Activated naive CD4-positive, alpha-beta T cell treated with Interleukin-2 at 50 U/mL for 16 hours (primary cell): ENCODE measurements at regions not wholly inside any gene's neighbourhood (a gene's known extent, or its start where the extent isn't known, plus 50 kb on each side); places are given as distances from the start of the nearest gene placed in this dataset.

Source experiments
- DNase-seq: peaks from one replicate; pipeline ENCODE4 v3.0.0-alpha.2; 2020

DNA sequence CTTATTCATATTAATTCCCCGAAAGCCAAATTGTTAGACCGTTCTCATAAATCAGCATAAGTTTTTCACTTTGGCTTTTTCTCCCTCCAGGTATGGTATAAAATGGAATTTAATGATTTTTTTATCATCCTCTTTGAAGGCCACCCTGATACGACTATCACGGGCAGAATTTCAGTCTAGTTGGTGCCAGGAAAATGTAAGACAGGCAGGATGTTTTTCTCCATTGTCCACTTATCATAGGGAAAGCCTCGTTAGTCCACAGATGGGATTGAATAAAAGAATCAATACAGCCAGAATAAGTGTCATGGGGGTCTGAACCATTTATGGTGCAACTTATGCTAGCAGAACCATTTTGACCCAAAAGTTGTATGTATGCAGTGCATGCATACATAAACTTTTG lies 566.0 kb upstream of the ARGLU1 start:
- no peak for DNase-seq

DNA sequence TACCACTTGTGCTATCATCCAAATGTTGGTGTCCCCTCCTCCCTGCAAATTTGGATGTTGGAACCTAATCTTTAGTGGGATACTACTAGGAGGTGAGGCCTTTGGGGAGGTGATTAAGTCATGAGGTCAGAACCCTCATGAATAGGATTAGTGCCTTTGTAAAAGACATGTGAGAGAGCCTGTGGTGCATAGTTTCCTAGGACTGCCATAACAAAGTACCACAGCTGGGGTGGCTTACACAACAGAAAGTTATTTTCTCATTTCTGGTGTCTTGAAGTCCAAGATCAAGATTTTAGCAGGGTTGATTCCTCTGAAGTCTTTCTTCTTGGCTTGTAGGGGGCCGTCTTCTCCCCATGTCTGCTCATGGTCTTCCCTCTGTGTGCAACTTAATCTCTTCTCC lies 562.6 kb upstream of the ARGLU1 start:
- DNase-seq, result no peak

DNA sequence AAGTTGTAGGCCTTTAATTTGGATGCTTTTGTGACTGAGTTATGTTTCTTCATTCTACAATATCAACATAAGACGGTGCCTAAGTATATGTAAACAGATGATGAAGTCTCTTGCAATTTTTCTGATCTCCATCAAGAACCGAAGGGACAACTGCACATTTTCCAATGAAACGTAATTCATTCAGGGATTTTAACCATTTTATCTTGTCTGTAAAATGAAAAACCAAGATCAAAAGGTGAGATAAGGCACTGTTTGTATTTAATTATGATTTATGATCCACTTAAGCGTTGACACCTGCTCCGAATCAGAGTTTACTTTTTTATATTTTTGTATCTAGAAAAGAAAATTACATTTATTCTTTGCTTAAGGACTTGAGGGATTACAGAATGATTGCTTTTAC lies 556.8 kb upstream of the ARGLU1 start:
- DNase-seq, result no peak

DNA sequence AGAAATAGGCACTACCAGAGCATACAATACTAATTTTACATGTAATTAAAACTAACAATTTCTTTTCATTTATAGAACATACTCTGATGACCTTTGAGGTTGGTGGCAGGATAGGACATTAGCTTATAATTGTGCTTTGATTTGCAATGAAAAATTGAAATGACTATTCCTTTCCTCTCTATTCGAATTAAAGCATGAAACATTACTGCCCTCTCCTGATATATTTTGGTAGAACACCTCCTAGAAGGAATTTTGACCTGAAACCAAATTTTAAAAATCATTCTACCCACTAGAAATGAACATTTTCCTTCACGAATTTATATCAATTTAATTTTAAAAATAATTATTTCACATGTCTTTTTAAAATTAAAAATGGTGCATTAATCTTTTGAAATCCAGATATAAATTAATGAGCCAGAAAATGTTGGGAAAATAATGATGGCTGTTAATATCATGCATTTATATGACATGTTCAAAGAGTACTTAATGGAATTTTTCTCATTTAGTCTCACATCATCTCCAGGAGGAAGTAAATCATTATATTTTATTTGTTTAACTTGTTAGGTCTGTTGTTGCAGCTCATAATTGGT lies 556.3 kb upstream of the ARGLU1 start:
- DNase-seq, result no peak

DNA sequence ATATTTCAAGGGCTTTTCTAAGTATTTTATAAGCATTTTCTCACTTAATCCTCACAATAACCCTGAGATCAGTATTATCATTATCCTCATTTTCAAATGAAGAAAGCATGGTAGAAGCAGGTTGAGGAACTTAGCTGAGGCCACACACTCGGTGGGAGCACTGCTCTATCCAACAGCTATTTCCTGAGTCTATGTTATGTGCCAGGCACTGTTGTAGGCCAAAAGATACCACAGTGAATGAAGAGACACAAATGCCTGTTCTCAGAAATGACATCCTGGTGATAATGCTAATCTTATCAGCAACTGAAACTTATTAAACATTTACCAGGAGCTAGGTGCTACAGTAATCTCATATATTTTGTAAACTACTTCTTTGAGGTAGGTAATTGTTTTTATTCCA lies 553.9 kb upstream of the ARGLU1 start:
- DNase-seq, result no peak

DNA sequence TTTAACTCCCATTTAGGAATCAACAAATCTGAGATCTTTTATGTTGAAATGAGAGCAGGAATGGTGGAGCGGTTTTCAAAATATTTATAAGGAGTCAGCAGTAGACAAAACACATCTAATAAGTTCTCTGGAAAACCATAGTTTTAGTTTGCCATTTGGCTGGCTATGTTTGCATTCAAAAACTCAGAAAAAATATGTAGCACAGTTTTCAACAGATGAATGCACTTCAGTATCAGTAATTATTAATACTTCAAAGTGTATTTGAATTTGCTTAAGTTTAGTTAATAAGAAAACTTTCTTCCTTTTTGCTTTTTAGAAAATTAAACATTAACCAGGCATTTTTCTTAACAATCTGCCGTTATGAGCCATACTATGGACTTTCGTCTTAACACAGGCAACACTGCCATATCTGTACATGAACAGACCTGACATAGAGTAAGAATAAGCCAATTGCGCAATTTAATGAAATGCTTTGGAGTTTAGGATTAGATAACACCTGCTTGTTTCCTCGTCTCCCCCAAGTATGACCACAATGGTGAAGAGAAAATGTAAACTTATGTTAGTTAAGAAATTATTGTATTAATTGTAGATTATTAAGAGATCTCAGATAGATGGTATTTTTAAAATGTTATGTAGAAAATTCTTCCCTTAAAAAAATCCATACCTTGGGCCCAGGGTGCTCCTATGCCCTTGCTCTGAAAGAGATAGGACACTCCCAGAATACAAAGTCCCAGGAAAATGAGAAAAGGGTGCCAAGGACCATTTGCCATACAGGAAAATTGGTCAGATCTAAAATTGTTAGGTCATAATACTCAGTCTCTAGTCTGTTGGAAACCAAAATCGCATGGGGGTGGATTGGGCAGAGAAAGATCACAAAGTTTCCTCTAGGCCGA lies 552.3 kb upstream of the ARGLU1 start:
- no peak for DNase-seq

DNA sequence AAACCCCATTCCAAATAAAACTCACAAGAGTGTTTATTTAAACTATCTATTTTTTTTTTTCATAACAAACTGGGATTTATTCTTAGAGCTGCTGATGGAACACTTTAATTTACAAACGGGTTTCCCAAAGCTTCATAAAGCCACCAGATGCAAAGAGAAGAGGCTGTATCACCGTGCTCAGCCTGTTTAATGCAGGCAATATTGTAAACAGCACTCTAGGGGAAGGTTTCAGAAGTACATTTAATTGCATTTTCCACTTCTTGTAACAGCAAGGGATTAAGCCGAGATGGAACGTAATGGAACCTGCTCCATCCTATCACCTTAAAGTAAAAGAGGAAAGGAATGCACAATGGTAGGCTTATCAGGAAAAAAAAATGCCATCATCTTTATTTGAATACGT lies 550.6 kb upstream of the ARGLU1 start:
- DNase-seq, result no peak

DNA sequence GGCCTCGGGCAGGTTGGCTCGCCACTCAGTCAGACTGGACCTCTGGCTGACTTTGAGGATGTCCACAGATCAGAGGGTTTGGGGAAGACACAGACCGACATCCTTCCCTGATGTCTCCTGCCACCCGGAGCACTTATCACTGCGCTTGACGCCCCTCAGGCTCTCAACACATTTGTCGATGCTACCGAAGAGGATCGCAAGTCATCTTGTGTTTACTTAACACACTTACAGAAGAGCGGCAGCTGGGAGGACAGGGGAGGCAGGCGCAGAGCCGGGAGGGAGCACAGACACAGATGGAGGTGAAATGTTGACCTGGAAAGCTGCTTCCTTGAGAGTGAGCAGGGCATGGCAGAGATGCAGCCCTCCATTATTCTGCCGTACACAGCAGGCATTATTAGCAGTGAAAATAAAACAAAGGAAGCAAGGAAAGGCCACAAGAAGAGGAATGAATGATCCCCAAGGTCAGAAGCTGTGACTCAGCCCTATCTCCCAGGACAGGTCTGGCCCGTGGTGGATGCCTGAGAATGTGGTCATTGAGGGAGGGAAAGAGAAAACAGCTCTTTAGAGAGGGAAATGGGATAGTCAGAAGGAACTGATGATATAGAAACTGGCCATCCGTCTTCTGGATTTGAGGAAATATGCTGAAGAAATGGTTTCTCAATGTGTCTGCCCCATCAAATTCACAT lies 549.5 kb upstream of the ARGLU1 start:
- no peak for DNase-seq

DNA sequence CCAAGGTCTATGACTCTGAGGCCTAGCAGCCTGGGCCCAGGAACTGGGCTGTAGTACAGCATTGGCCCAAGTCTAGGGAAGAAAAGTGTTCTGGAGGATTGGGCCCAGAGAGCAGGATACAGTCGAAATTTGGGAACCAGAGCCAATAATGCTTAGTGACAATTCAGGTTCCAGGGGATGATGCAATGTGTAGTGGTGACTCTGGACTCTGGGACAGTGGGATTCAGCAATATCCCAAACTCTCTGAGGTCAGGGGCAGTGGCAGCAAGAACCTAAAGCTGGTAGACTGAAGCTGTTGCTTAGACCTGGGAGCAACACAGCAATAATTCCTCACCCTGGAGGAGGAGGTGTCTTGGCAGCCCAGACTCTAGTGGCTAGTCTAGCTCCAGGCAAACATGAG lies 545.5 kb upstream of the ARGLU1 start:
- no peak for DNase-seq

DNA sequence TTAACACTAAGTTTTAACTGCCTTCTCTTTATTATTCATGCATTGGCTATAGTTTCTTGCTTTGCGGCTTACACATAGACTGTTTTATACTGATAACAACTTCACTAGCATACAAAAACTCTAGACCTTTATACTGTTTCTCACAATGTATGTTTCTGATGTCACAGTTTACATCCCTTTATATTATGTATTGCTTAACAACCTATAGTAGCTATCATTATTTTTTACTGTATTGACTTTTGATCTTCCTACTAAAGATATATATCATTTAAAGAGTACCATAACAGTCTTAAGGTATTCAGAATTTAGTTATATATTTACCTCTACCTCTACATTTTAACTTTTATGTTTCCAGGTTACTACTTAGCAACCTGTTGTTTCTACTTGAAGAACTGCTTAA lies 543.3 kb upstream of the ARGLU1 start:
- no peak for DNase-seq

DNA sequence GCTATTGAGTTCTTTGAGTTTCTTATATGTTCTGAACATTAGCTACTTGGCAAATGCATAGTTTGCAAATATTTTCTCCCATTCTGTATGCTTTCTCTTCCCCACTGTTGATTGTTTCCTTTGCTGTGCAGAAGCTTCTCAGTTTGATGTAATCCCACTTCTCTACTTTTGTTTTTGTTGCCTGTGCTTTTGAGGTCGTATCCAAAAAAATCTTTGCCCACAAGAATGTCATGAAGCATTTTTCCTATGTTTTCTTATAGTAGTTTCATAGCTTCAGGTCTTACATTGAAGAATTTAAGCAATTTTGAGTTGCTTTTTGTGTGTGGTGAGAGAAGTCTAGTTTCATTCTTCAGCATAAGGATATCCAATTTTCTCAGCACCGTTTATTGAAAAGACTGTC lies 536.7 kb upstream of the ARGLU1 start:
- DNase-seq, result no peak

DNA sequence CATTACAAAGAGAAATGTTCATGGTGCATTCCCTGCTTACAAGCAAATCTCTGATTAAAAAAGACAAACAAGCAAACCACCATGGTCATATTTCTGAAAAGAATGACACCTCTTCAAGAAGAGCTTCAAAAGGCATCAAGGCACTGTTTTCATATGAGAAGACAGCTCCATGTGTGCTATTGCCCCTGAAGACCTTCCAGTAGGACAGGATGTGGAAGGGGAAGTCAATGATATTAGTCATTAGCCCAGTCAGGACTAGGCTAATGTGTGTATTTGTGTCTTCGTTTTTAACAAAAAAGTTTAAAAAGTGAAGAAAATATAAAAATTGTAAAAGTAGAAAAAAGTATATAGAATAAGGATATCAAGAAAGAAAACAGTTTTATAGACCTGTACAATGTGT lies 534.7 kb upstream of the ARGLU1 start:
- no peak for DNase-seq

DNA sequence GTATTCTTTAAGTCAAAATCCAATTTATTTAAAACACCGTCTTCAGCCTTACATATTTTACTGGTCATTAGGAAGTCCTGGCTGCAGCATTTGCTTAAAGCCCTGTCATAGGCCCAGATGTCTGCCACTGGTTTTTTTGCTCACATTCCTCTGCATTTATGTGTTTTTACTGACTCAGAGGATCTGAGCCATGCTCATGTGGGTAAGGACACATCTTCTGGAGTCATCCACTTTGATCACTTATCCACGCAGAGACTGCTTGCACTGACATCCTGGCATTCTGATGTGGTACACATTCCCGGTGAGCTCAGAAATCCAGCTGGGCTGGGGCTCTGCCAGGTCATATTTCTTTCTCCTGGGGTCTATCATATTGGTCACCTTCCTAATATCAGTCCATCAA lies 531.7 kb upstream of the ARGLU1 start:
- DNase-seq, result no peak

DNA sequence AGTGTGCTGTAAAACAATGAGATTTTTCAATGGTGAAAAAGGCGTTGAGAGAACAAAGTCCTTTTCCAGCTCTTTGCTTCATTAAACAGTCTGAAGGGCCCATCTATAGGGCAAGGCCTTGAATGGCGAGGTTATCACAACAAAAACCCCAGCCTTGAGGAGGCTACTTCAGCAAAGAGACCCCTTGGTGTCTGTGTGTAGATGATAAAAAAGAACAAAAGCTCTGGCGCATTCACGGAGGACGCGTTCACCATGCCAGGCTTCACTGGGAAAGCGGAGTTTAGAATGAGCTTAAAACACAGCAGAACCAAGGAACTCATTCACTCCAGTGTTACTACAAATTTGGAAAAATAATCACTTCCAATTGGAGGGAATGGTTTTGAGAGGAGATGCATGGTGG lies 530.0 kb upstream of the ARGLU1 start:
- no peak for DNase-seq

DNA sequence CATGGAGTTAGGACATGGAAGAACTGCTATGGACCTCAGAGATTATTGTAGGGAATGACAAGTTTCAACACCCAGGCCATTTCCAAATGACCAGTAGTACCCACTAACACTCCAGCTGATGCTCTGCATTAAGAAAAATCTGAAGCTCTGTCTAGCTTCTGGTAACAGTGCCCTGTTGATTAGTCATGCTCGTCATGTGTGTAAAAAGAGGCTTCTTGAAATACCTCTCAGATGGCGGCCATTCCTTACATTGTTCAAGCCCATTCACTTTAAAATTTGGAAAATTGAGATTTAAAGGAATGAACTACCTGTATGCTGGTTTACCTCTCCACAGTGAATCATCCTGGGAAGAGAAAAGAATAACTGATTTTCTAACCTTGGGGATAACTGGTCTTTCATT lies 527.9 kb upstream of the ARGLU1 start:
- no peak for DNase-seq

DNA sequence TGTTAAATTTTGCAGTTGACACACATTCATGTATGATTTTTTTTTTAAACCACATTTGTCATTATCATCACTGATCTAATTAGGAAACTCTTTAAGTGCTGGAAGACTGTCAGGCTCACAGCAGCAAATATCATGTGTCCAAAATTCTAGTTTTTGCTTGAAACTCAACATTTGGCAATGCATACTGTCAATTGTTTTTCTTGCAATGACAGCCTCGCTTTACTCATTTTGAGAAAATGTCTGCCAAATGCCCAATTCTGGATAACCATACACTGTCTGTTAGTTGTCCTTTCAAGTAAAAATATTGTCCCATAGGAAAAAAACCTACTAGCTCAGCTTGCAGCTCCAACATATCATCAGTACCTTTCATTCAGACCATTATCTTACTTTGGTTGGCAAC lies 523.9 kb upstream of the ARGLU1 start:
- no peak for DNase-seq

DNA sequence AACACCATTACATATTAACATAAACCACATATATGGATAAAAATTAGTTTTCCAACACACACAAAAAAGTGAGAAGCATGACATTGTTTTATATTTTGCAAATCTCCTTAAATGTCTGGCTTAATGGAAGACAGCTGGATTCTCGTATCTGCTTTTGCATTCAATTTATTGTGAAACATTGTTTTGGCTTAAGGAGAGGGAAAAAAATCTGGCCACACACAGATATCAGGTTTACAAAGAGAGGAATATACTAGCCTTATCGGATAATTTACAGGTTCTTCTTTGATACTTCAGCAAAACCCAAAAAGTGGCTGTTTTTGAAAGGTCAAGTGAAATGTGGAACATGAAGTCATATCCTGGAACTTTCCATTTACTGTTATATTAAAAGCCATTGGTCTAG lies 523.5 kb upstream of the ARGLU1 start:
- no peak for DNase-seq

DNA sequence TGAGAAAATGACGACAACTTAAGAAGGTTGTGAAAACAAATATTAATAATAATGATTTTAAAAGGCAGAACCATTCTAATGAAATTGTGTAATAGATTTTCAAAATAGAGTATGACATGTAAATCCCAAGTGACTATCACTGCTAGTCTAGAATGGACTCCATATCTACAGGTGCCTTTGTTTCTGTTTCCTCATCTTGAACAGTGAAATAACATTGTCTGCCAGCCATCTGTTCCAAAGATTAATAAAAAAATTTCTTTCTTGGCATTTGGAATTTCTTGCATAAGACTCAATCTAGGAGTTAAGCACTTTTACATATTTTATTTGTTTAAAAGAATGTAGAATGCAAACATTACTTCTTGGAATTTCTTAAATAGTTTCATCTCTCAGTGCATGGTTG lies 520.1 kb upstream of the ARGLU1 start:
- no peak for DNase-seq

DNA sequence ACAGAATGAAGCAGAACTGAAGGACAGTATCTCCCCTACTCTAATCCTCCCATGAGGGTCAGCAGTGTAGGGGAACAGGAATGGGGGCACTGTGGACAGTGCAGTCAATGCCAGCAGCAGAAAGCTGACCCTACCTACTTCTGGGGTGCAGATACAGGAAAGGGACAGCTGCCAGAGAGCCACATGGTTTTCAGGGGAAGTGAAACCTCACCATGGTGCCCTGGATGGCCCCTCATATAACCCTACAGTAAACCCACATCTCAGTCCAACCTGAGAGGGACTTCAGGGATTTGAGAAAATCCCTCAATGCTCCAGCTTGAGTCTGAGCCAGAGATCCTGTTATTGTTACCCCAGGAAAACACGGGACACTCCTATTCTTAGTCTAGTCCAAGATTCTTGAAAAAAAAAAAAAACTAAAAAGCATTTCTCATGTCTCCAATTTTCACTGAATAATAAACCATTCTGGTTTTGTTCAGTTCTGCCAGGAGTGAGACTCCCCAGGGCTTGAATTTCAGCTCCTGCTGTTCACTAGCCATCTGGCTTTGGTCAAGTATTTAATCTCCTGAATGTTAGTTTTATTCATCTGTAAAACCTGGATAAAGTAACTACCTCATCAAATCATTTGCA lies 511.6 kb upstream of the ARGLU1 start:
- DNase-seq, result no peak

DNA sequence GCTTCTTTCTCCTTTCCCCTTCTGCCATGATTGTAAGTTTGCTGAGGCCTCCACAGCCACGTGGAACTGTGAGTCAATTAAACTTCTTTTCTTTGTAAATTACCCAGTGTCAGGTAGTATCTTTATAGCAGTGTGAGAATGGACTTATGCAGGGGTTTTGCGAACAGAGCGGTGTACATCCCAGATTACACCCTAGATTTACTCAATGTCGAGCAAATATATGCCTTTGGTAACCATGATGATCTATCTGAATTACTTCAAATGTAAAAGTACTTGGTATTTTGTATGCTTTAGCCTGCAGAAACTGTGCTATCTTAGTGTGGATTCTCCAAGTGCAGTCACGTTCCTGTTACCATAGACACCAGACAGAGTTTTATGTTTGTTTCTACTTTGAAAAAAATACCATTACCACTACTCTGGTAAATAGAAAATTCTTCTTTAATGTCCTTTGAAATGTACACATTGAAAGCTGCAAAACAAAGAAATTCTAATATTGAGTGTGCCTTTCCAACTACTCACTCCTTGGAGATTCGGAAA lies 510.4 kb upstream of the ARGLU1 start:
- DNase-seq, result no peak

DNA sequence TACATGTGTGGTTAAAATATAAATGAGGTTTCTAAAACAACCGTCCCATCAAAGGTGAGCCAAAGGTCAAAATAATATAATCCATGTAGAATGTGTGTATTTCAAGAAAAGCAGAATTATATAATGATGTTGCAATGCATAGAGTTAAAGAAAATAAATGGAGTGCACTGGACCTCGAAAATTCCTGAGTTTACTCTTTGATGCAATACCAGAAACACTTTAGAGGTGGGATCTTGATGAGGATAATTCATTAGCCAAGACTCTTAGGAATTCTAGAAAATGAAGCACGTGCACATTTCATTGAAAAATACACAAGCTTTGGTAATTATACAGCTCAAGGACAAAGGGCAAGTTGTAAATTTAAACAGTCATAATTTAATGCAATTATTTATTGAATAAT lies 508.9 kb upstream of the ARGLU1 start:
- DNase-seq, result no peak

DNA sequence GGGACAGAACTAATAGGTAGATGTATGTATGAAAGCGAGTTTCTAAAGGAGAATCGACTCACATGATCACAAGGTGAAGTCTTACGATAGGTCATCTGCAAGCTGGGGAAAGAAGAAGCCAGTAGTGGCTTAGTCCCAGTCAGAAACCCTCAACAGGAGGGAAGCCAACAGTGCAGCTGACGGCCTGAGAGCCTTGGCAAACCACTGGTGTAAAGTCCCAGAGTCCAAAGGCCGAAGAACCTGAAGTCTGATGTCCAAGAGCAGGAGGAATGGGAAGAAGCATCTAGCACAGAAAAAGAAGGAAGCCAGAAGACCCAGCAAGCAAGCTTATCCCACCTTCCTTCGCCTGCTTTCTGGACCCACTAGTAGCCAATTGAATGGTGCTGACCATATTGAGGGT lies 507.6 kb upstream of the ARGLU1 start:
- no peak for DNase-seq

DNA sequence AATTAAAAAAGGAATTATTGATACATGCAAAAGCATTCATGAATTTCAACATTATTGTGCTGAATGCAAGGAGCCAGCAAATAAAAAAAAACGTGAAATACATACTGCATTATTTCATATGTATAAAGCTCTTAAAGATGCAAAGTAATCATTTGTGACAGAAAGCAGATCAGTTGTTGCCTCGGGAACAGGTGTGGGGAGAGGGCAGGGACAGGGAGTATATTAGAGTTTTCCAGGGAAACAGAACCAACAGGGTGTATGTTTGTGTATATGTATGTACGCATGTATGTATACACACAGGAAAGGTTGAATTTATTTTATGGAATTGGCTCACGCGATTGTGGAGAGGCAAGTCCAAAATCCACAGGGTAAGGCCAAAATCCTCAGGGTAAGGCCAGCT lies 502.9 kb upstream of the ARGLU1 start:
- DNase-seq, result no peak
